HG02588 (cell line): ENCODE measurements at regions not wholly inside any gene's neighbourhood (a gene's known extent, or its start where the extent isn't known, plus 50 kb on each side); places are given as distances from the start of the nearest gene placed in this dataset.

ENCODE experiments used
- ATAC-seq: cut with Tn5 transposase; IDR thresholded peaks from one replicate; pipeline ENCODE4 v1.9.1; 2021; ENCODE audit warnings: mild to moderate bottlenecking, moderate library complexity; ENCODE audit not compliant: unreplicated experiment

DNA sequence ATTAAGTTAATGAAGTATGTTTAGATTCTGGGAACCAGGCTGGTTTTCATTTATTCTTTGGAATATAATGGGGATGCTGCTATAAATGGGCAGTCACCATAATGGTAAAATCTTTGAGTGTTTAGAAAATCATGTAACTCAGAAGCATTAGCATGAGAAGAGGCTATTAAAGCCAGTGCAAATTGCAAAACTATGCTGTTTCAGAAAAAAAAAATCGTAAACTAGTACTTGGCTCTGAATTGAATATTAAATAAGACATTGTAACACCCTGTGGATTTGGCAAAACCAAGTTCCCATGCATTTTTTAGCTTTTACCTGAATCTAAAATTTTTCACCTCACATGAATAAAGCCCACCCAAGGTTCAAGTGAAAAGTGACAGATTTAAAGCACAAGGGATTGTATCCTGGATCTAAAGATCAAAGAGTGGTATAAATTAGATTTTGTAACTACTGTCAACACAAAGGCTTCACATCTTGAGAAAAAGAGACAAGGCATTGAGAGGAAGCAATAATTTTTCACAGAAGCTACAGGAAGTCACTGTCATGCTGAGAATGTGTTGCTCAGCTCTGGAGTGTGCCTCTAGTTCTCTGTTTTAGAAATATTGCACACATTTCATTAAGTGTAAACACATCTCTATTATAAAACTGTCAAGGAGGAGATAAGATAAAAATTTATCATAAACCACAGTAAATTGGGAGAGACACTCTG, 142.2 kb downstream of the ABCA8 start:
- ATAC-seq = no peak

DNA sequence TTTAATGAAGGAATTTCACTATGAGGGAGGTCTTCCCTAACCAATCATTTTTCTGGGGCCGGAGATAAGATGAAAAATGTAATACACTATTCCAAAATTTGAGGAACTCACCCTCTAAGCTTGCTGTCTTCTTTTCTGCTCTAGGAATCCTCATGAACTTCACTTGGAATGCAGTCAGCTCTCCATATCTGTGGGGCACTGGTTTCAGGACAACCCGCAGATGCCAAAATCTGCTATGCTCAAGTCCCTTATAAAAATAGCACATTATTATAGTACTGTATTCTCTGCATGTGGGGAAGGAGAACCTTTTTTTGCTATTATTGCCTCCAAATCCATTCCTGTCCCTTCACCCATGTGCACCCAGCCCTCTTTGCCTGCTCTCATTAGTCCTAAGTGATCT, 146.0 kb downstream of the ABCA8 start:
- no peak for ATAC-seq

DNA sequence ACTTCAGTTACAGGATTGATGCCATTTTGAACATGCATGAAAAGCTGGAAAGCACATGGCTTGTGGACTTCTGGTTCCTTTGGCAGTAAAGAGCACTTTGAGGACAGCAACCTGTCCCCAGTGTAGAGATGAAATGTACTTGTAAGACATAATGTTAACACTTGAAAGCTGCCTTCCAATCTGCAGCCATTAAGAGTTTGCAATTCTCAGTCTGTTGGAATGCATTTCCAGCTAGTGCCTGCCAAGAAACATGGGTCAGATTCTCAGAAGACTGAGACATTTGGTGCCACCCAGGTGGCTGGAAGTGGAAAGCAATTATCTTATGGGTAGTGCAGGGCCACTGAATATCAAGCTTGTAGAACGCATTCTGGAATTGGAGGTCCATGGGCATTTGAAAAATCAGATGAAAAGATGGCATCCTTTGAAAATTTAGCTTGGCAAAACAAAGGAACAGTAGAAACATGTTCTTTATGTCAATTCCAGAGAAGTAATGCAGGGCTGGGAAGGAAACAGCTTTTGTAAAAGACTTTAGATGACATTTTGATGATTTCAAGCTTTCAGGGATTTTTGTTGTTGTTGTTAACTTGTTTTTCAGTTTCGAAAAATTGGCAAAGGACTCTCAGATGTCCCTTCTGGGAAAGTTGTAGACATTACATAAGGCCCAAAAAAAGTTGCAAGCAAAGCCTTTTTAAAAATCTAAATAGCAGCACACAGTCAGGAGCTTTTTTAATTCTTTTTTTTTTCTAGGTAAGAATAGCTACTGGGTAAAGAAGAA, 147.0 kb downstream of the ABCA8 start:
- ATAC-seq = no peak

- no peak for ATAC-seq
Measured at GRCh38 chr17:68805609-68806008, 149.6 kb downstream of the ABCA8 start.

DNA sequence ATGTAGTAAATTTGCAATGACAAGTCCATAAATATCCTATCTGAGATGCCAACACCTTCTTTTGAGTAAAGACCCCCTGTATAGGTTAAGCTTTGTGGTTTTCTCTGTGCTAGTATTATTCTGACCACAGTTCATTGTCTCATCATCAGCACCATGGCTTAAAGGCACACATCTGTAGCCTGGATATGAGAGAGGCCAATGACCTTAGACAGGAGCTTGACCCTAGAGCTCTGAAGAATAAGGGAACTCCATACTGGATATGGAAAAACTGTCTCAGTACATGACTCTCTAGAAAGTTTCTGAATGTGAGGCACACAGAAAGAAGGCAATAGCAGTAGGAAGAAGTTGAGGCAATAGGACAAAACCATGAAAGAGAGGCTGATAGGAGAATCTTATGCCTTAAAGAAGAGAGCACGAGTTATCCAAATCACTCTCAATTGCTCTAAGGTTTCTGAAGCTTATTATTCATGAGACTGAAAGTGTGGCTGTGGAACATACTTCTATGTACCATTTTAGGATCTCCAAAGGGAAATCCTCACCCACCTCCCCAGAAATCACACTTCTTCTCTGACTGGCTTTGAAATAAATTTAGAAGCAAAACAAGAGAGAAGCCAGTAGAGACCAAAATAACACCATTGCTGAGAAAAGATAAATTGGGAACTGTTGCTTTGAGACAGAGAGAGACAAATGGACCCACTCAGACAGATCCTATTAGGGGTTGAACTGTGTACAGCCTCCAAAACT, 150.2 kb downstream of the ABCA8 start:
- no peak for ATAC-seq

DNA sequence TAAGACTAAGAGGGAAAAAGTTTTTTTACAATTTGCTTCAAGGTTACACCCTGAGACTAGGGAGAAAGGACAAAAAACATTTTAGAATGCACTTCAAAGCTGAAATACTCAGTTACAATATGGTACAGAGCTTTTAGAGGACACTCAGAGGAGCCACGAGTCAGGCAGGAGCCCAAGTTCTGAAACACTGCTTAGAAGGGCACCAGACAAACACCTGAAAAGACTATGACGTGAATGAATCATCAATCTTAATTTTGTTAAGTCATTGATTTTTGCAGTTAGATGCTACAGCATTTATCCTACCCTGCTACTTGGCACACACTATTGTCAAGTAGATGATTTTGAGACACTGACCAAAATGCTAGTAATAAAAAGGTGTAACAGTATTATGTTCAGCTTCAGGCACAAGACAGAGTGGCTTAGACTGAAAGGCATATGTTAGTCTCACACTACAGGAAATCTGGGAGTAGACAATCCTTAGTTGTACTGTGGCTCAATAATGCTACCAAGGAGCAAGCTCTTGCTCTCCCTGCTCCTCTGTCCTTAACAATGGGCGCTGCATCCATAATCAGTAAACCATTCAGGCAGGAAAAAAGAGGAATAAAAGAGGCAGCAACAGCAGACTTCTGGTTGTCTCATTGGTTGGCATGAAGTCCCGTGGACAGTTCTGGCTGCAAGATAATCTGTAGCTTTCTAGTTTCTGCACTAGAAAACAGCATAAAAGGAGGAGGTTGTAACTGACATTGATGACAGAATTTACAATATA, 151.8 kb downstream of the ABCA8 start:
- ATAC-seq = no peak

DNA sequence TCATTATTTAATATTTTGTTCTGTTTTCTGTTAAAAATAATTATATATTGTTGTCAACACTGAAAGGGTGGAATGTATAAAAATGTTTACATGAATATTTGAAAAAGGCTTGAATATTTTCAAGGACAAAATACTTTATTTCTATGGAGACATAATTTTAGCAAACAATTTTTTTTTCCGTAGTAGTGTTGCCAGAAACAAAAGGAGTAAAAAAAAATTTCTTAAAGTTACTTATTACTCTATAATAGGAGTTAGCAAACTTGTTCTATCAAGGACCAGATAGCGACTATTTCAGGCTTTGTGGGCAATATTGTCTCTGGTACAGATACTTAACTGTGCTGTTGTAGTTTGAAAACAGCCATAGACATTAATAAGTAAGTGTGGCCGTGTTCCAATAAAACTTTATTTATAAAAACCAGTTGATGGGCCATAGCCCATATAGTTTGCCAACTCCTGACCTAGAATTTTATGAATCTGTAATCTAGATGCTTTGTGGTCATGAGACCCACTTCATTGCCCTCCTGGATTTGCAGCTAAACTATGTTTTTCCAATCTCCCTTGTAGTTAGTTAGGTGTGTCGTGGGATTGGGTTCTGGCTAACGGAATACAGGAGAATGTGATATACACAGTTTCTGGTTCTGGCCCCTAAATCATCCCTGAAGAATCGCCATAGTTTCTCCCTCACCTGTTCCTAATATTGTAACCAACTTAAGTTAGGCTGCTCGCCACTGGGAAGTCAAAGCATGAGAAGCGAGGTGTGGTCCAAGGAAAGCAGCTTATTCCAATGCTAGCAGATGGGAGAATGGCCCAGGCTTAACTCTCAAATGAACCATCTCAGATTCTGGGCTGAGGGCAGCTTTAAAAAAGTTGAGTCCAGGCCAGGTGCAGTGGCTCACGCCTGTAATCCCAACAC, 153.6 kb downstream of the ABCA8 start:
- ATAC-seq = no peak

GRCh38 chr17:68800751-68801150, 154.4 kb downstream of the ABCA8 start:
- no peak for ATAC-seq

DNA sequence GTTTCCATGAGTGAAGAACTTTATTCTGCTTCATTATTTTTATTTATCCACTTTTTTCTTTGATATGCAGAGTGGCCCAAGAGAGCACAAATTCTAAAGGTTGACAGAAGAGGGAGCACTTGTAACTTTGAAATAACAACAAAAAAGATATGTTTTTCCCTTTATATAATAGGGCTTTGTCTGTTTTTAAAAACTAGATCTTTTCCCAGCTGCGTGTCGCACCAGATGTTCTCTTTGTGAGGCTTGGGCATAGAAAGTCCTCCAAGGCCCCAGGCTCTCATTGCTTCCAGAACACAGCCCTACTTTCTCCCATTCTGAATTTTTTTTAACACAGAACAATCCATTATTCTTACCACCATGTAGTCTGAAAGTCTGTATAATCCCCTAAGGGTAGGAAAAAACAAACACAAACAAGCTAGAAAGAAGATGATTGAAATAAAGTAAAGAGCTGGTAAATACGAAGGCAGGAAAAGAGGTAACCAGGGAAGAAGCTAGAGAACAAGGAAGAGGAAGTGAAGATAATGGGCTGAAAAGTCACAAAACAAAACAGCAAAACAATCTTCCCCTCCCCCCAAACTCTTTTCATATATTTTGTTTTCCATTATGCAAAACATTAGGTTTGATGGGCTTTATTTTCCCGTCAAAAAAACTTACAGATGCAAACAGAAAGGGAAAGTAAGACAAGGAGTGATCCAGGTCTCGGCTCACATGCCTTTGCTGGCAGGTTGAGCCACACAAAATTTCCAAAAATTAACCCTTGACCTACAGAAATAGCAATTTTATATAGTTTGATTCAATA, 160.4 kb downstream of the ABCA8 start:
- no peak for ATAC-seq

DNA sequence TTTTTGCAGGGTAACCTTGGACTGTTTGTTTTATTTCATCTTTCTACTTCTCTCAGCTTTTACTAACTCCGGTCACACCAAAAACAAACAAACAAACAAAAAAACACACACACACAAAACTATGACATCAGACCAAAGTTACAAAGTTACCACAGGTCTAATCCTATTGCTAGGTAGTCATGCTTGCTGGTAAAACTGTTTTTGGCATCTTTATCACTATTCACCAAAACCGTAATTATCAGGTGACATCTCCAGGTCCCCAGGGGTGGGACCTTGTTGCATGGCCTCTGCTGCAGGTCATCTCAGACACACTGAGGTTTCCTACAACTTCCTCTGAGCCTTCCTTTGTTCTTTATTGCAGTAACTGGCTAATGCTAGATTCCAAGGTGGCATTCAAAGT, 162.3 kb downstream of the ABCA8 start:
- ATAC-seq = no peak

- no peak for ATAC-seq
Measured at GRCh38 chr17:68792042-68792685, 163.0 kb downstream of the ABCA8 start.

GRCh38 chr17:68790931-68791330, 164.3 kb downstream of the ABCA8 start:
- ATAC-seq = no peak

- no peak for ATAC-seq
Measured at GRCh38 chr17:68790492-68790891, 164.7 kb downstream of the ABCA8 start.

DNA sequence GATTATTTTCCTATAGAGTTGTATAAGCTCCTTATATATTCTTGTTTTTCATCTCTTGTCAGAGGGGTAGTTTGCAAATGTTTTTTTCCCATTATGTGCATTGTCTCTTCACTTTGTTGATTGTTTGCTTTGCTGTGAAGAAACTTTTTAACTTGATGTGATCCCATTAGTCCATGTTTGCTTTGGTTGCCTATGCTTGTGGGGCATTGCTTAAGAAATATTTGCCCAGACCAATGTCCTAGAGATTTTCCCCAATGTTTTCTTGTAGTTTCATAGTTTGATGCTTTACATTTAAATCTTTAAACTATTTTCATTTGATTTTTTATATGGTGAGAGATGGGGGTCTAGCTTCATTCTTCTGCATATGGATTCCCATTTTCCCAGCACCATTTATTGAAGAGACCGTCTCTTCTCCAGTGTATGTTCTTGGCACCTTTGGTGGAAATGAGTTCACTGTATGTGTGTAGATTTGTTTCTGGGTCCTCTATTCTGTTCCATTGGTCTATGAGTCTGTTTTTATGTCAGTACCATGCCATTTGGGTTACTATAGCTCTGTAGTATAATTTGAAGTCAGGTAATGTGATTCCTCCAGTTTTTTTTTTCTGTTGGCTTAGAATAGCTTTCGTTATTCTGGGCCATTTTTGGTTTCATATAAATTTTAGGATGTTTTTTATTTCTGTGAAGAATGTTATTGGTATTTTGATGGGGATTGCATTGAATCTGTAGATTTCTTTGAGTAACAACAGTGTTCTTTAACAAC, 165.8 kb downstream of the ABCA8 start:
- ATAC-seq = no peak

DNA sequence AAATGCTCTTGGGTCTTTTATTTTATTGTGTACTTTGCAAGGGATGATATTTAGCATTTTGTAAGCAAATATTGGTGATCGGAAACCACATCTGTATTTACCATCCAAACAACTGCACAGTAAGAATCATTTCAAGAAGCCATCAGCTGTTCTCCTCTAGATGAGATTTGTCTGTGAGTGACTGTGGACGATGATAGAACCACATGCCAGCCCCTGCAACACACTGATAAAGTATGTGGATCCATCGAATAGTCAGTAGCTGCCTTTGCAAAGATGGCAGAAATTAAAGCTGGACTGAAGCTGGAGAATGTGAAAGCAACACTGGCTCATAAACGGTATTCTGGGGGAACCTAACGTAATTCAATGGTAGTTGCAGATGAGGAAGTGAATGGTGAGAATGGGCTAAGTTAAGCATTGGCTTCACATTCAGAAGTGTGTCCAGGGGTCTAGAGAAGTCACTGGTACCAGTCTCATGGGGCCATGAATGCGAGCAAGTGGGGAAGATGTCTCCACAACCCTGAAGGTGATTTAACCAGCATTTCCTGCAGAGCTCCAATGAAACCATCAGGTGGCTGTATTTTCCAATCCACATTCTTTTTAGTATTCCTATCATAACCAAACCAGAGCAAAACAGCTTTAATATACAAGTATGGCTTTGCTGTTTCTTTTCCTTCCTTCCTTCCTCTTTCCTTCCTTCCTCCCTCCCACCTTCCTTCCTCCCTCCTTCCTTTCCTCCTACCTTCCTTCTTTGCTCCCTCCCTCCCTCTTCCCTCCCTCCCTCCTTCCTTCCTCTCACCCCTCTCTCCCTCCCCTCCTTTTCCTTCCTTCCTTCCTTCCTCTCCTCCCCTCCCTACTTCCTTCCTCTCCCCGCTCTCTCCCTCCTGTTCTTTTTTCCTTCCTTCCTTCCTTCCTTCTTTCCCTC, 169.4 kb downstream of the ABCA8 start:
- ATAC-seq = no peak

DNA sequence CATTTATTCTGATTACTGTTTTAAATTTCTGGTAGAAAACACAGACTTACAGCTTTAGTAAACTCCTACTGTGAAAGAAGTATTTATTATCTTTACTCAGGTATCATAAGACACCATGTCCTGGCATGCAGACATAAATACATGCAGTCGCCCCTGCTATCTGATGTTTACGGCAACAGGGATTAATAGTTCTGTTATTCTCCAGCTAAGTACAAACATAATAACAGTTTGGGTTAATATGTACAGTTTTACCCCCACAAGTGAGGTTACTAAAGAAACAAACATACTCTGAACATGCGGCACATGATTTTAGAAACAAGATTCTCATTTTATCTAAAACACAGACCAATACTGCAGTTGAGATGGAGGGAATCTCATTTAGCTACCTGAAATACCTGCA, 170.8 kb downstream of the ABCA8 start:
- ATAC-seq = no peak

GRCh38 chr17:68783861-68784260, 171.3 kb downstream of the ABCA8 start:
- no peak for ATAC-seq
